Mesenchymal stem cell (in vitro differentiated cells and primary cell): ENCODE measurements at regions not wholly inside any gene's neighbourhood (a gene's known extent, or its start where the extent isn't known, plus 50 kb on each side); places are given as distances from the start of the nearest gene placed in this dataset.

Experiments used
- DNase-seq: peaks from one replicate; pipeline ENCODE4 v3.0.0-alpha.2; 2013
- H2AFZ ChIP-seq: one replicate; pipeline ENCODE4 v1.6.1; 2013; ENCODE audit warnings: low read depth, mild to moderate bottlenecking, control low read depth, inconsistent platforms, low read length, moderate library complexity
- H2AK5ac ChIP-seq: 2 replicates; pipeline ENCODE4 v1.6.1; 2013; ENCODE audit warnings: low read length, moderate library complexity, mild to moderate bottlenecking, inconsistent platforms; ENCODE audit not compliant: severe bottlenecking
- H2BK120ac ChIP-seq: one replicate; pipeline ENCODE4 v1.6.1; 2013; ENCODE audit warnings: low read depth, mild to moderate bottlenecking, inconsistent platforms, low read length, moderate library complexity
- H2BK12ac ChIP-seq, 2 experiments: one replicate each; pipeline ENCODE4 v1.6.1; 2013; ENCODE audit warnings: inconsistent platforms in 2 of 2, low read length in 2 of 2, mild to moderate bottlenecking in 2 of 2, moderate library complexity in 2 of 2, control low read depth in 1 of 2
- H2BK15ac ChIP-seq: one replicate; pipeline ENCODE4 v1.6.1; 2013; ENCODE audit warnings: mild to moderate bottlenecking, low read depth, inconsistent platforms; ENCODE audit not compliant: poor library complexity, severe bottlenecking
- H2BK5ac ChIP-seq: 2 replicates; pipeline ENCODE4 v1.6.1; 2013; ENCODE audit warnings: low read depth, mild to moderate bottlenecking, low read length, control low read depth, inconsistent platforms; ENCODE audit not compliant: poor library complexity, severe bottlenecking
- H3K14ac ChIP-seq, 2 experiments: one replicate each; pipeline ENCODE4 v1.6.1; 2013; ENCODE audit warnings: inconsistent platforms in 2 of 2, low read length in 2 of 2, control low read depth in 1 of 2, mild to moderate bottlenecking in 1 of 2, moderate library complexity in 1 of 2
- H3K18ac ChIP-seq, 2 experiments: one replicate each; pipeline ENCODE4 v1.6.1; 2013; ENCODE audit warnings: inconsistent platforms in 2 of 2, low read length in 2 of 2, control low read depth in 1 of 2, low read depth in 1 of 2, mild to moderate bottlenecking in 1 of 2
- H3K23ac ChIP-seq, 2 experiments: one replicate each; pipeline ENCODE4 v1.6.1; 2013; ENCODE audit warnings: inconsistent platforms in 2 of 2, low read length in 2 of 2, mild to moderate bottlenecking in 2 of 2, moderate library complexity in 2 of 2, control low read depth in 1 of 2
- H3K27ac ChIP-seq: 2 replicates; pipeline ENCODE4 v1.5.1; 2013; ENCODE audit warnings: mild to moderate bottlenecking, moderate library complexity, low read length, control low read depth, inconsistent platforms; ENCODE audit not compliant: poor library complexity, severe bottlenecking
- H3K27me3 ChIP-seq, 2 experiments: 2 replicates each; pipeline versions ENCODE4 v1.6.1 to v1.7.0; 2013; ENCODE audit warnings: low read length in 2 of 2, mild to moderate bottlenecking in 2 of 2, moderate library complexity in 2 of 2, control low read depth in 1 of 2, inconsistent platforms in 1 of 2; ENCODE audit not compliant: control insufficient read depth in 1 of 2, insufficient read depth in 1 of 2
- H3K36me3 ChIP-seq, 2 experiments: 2 replicates each; pipeline versions ENCODE4 v1.6.1 to v1.7.0; 2013; ENCODE audit warnings: low read length in 2 of 2, control low read depth in 1 of 2, inconsistent platforms in 1 of 2, low read depth in 1 of 2, mild to moderate bottlenecking in 1 of 2; ENCODE audit not compliant: insufficient read depth in 2 of 2, control insufficient read depth in 1 of 2
- H3K4ac ChIP-seq, 2 experiments: one replicate each; pipeline ENCODE4 v1.6.1; 2013; ENCODE audit warnings: inconsistent platforms in 2 of 2, low read length in 2 of 2, mild to moderate bottlenecking in 2 of 2, moderate library complexity in 2 of 2, control low read depth in 1 of 2, low read depth in 1 of 2
- H3K4me1 ChIP-seq: 2 replicates; pipeline ENCODE4 v1.6.1; 2013; ENCODE audit warnings: low read depth, low read length, control low read depth; ENCODE audit not compliant: control insufficient read depth, insufficient read depth
- H3K4me2 ChIP-seq: 2 replicates; pipeline ENCODE4 v1.6.1; 2013; ENCODE audit warnings: low read length, mild to moderate bottlenecking, inconsistent platforms; ENCODE audit not compliant: poor library complexity, severe bottlenecking
- H3K4me3 ChIP-seq, 2 experiments: 2 replicates each; pipeline versions ENCODE4 v1.5.1 to v1.7.0; 2013; ENCODE audit warnings: low read length in 2 of 2, mild to moderate bottlenecking in 2 of 2, control low read depth in 1 of 2, low read depth in 1 of 2; ENCODE audit not compliant: insufficient read depth in 1 of 2
- H3K79me1 ChIP-seq: replicated peaks from 2 replicates; pipeline ENCODE4 v1.6.1; 2013; ENCODE audit warnings: mild to moderate bottlenecking, control low read depth, low read length, inconsistent platforms; ENCODE audit not compliant: poor library complexity, severe bottlenecking
- H3K9ac ChIP-seq: 2 replicates; pipeline ENCODE4 v1.7.0; 2013; ENCODE audit warnings: mild to moderate bottlenecking, low read length, moderate library complexity
- H3K9me3 ChIP-seq: 2 replicates; pipeline ENCODE4 v1.7.0; 2013; ENCODE audit warnings: mild to moderate bottlenecking, low read length; ENCODE audit not compliant: control insufficient read depth
- H4K8ac ChIP-seq: one replicate; pipeline ENCODE4 v1.6.1; 2013; ENCODE audit warnings: inconsistent platforms, mild to moderate bottlenecking, low read length, moderate library complexity
- H4K91ac ChIP-seq: one replicate; pipeline ENCODE4 v1.6.1; 2013; ENCODE audit warnings: mild to moderate bottlenecking, low read length, inconsistent platforms
- WGBS: methylation state at CpG from one replicate; pipeline ENCODE4 v1.1.7; 2013; ENCODE audit warnings: mixed read lengths; 5-methylcytosine and 5-hydroxymethylcytosine counted together

GRCh38 chr11:119996556-119996955, 141.4 kb downstream of the TRIM29 start:
- H4K91ac ChIP-seq, result no peak overlapping the region
- no peak overlapping the region for H3K14ac ChIP-seq
- no peaks in the 10 kb centered on the region for H3K36me3 ChIP-seq
- H3K4me2 ChIP-seq, result no peak overlapping the region
- no peaks in the 10 kb centered on the region for H3K9me3 ChIP-seq
- H3K27me3 ChIP-seq, result peaks cover 45 to 64% of the 10 kb centered on the region in 2 experiments
- DNase-seq, result no peak
- no peak overlapping the region for H2BK15ac ChIP-seq
- H2AK5ac ChIP-seq, result no peak overlapping the region
- no peak overlapping the region for H2AFZ ChIP-seq
- H2BK12ac ChIP-seq, result no peak overlapping the region
- H3K79me1 ChIP-seq, result no peaks in the 10 kb centered on the region
- no peak overlapping the region for H3K27ac ChIP-seq
- no peak overlapping the region for H4K8ac ChIP-seq
- no peak overlapping the region for H2BK5ac ChIP-seq
- no peak overlapping the region for H2BK120ac ChIP-seq
- no peak overlapping the region for H3K9ac ChIP-seq
- no peak overlapping the region for H3K4ac ChIP-seq
- H3K18ac ChIP-seq, result no peak overlapping the region
- 66% methylated on average over 5 of the region's 5 CpGs for WGBS
- no peak overlapping the region for H3K23ac ChIP-seq
- peaks cover 1% of the 10 kb centered on the region for H3K4me1 ChIP-seq
- H3K4me3 ChIP-seq, result no peak overlapping the region

GRCh38 chr11:119995730-119996491, 142.0 kb downstream of the TRIM29 start:
- no peaks in the 10 kb centered on the region for H3K36me3 ChIP-seq
- H3K4me1 ChIP-seq, result peaks cover 1% of the 10 kb centered on the region
- no peak overlapping the region for H2BK15ac ChIP-seq

DNA sequence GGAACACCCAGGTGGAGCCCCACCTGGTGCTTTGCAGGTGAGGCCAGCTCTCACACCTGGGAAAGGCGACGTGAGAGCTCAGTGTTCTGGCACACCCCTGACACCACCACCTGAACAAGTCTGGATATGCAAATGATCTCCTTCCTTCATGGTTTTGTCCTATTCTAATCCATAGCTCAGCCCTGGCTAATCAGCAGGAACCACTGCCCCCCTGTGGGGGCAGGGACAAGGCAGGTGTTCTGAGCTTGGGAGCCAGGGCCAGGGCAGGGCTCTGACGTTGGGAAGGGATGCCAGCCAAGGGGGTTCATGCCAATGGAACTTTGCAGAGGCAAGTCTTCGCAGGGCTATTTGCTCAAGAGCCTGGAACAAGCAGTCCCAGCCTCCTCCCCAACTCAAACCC, 144.2 kb downstream of the TRIM29 start:
- no peak overlapping the region for H2BK15ac ChIP-seq
- H3K23ac ChIP-seq, result no peak overlapping the region
- no peak overlapping the region for H2BK12ac ChIP-seq
- H4K8ac ChIP-seq, result no peak overlapping the region
- no peak overlapping the region for H3K4me3 ChIP-seq
- 85% methylated on average over 4 of the region's 4 CpGs for WGBS
- H2AFZ ChIP-seq, result no peak overlapping the region
- H3K79me1 ChIP-seq, result no peaks in the 10 kb centered on the region
- no peak overlapping the region for H2BK5ac ChIP-seq
- no peaks in the 10 kb centered on the region for H3K36me3 ChIP-seq
- no peak overlapping the region for H3K4me2 ChIP-seq
- H2BK120ac ChIP-seq, result no peak overlapping the region
- H3K4me1 ChIP-seq, result peaks cover 1% of the 10 kb centered on the region
- H4K91ac ChIP-seq, result no peak overlapping the region
- no peak overlapping the region for H3K14ac ChIP-seq
- no peak overlapping the region for H3K9ac ChIP-seq
- H2AK5ac ChIP-seq, result no peak overlapping the region
- no peak overlapping the region for H3K18ac ChIP-seq
- no peaks in the 10 kb centered on the region for H3K9me3 ChIP-seq
- no peak overlapping the region for H3K4ac ChIP-seq
- no peak overlapping the region for H3K27ac ChIP-seq
- peaks cover 49 to 50% of the 10 kb centered on the region in 2 experiments for H3K27me3 ChIP-seq
- DNase-seq, result no peak

More at GRCh38 chr11:119995730-119996491, 142.0 kb downstream of the TRIM29 start:
- Histone ChIP-seq H3K4me3 (no peak overlapping the region), H3K79me1 (no peaks in the 10 kb centered on the region), H3K9ac (no peak overlapping the region), H3K4me2 (no peak overlapping the region), H3K18ac (no peak overlapping the region), H2BK120ac (no peak overlapping the region), H3K9me3 (no peaks in the 10 kb centered on the region), H4K8ac (no peak overlapping the region), H3K23ac (no peak overlapping the region), H3K4ac (no peak overlapping the region), H3K27ac (no peak overlapping the region), H2AFZ (no peak overlapping the region), H3K27me3 (peaks cover 45 to 57% of the 10 kb centered on the region in 2 experiments), H3K14ac (peak overlapping the region in 1 of 2 experiments; percentile 27), H4K91ac (no peak overlapping the region), H2AK5ac (no peak overlapping the region), H2BK12ac (no peak overlapping the region), H2BK5ac (no peak overlapping the region)
- 59% methylated on average over 6 of the region's 6 CpGs for WGBS
- DNase-seq, result no peak

DNA sequence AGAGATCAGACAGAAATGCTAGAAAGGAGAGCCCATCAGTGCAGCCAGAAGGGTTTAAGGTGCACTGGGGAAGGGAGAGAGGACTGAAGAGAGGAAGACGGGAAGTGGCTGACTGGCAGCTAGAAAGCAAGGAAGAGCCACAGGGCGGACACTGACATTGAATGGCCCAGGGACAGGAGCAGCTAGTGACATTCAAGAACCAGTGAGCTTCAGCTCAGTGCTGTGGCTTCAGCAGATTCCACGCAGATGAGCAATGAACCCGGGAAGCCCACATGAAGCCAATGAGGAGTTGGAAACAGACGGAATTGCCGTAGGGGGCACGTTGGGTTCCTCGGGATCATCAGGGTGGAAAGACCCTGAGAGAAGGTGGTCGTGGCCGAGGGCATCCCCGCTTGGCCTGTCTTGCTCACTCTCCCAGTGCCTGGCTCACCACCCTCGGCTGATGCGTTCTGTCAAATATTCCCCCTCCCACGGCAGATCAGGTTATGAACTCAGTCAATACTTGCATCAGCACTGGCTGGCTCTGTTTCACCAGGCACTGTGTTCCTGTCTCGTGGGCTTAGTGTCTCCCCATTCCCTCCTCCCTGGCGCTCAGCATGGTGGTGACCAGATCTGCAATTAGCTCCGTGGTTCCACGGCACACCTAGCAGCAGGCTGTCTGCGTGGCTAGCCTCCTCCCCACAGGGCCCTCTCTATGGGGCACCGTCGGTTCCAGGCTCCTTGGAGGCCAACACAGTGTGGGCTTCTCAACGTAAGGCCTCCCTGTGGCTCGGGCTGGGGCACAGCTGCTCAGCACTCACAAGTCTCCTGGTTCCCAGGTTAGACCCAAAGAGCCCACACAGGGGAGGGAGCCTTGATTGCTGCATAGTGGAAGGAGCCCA, 145.5 kb downstream of the TRIM29 start:
- DNase-seq, result no peak

More for the DNA sequence above, 145.5 kb downstream of the TRIM29 start:
- Histone ChIP-seq H3K79me1 (no peaks in the 10 kb centered on the region), H3K27ac (no peak overlapping the region), H3K14ac (no peak overlapping the region), H3K18ac (no peak overlapping the region), H3K4me1 (peaks cover 1% of the 10 kb centered on the region), H3K4me2 (no peak overlapping the region), H3K23ac (no peak overlapping the region), H4K8ac (no peak overlapping the region), H2BK120ac (no peak overlapping the region), H3K4ac (no peak overlapping the region), H3K9ac (no peak overlapping the region), H2BK5ac (no peak overlapping the region), H2AK5ac (no peak overlapping the region), H4K91ac (no peak overlapping the region), H2AFZ (no peak overlapping the region), H3K9me3 (no peaks in the 10 kb centered on the region), H3K36me3 (no peaks in the 10 kb centered on the region), H2BK12ac (no peak overlapping the region), H3K27me3 (peaks cover 41 to 48% of the 10 kb centered on the region in 2 experiments), H3K4me3 (peak overlapping the region in 1 of 2 experiments; percentile 7), H2BK15ac (no peak overlapping the region)
- WGBS, result 78% methylated on average over 23 of the region's 23 CpGs
